ENCODE measurements at regions not wholly inside any gene's neighbourhood (a gene's known extent, or its start where the extent isn't known, plus 50 kb on each side); places are given as distances from the start of the nearest gene placed in this dataset.

GRCh38 chr4:65265526-65265925 lies 404.8 kb downstream of the EPHA5 start:
- Histone ChIP-seq H3K4me3 (ENCODE audit: low read length) (no peak overlapping the region), H3K79me2 (ENCODE audit: low read length) (no peaks in the 10 kb centered on the region), H4K20me1 (ENCODE audit: insufficient read depth, low read length) (no peaks in the 10 kb centered on the region), H3K36me3 (replicated peaks; ENCODE audit: low read depth, low read length) (no peaks in the 10 kb centered on the region), H3K27ac (ENCODE audit: low read length) (no peak overlapping the region), H2AFZ (ENCODE audit: low read depth, low read length) (no peak overlapping the region), H3K27me3 (ENCODE audit: low read depth, low read length) (no peaks in the 10 kb centered on the region), H3K4me2 (ENCODE audit: low read length) (no peak overlapping the region), H3K4me1 (ENCODE audit: low read length) (no peaks in the 10 kb centered on the region), H3K9me3 (ENCODE audit: insufficient read depth, low read length) (no peaks in the 10 kb centered on the region), H3K9ac (ENCODE audit: low read length) (no peak overlapping the region)
- no peak for TF ChIP-seq CTCF (IDR thresholded peaks at IDR 0.05; ENCODE audit: low read depth, low read length)
- no peak for TF ChIP-seq EZH2phosphoT487 (IDR thresholded peaks at IDR 0.05; ENCODE audit: low read depth)

- Histone ChIP-seq H3K9me3 (ENCODE audit: insufficient read depth, low read length) (no peaks in the 10 kb centered on the region), H4K20me1 (ENCODE audit: insufficient read depth, low read length) (no peaks in the 10 kb centered on the region), H3K79me2 (ENCODE audit: low read length) (no peaks in the 10 kb centered on the region), H3K4me1 (ENCODE audit: low read length) (no peaks in the 10 kb centered on the region), H3K27ac (ENCODE audit: low read length) (no peak overlapping the region), H3K36me3 (replicated peaks; ENCODE audit: low read depth, low read length) (no peaks in the 10 kb centered on the region), H2AFZ (ENCODE audit: low read depth, low read length) (no peak overlapping the region), H3K27me3 (ENCODE audit: low read depth, low read length) (no peaks in the 10 kb centered on the region), H3K4me2 (ENCODE audit: low read length) (no peak overlapping the region), H3K4me3 (ENCODE audit: low read length) (no peak overlapping the region), H3K9ac (ENCODE audit: low read length) (no peak overlapping the region)
- TF ChIP-seq CTCF (IDR thresholded peaks at IDR 0.05; ENCODE audit: low read depth, low read length) (no peak), EZH2phosphoT487 (IDR thresholded peaks at IDR 0.05; ENCODE audit: low read depth) (no peak)
These were observed 411.0 kb downstream of the EPHA5 start for GRCh38 chr4:65259296-65259695.

GRCh38 chr4:65250916-65251315 lies 419.4 kb downstream of the EPHA5 start:
- peaks cover 9% of the 10 kb centered on the region for H3K4me1 ChIP-seq (ENCODE audit: low read length)
- H3K27me3 ChIP-seq (ENCODE audit: low read depth, low read length) = no peaks in the 10 kb centered on the region
- no peaks in the 10 kb centered on the region for H3K79me2 ChIP-seq (ENCODE audit: low read length)
- H3K4me3 ChIP-seq (ENCODE audit: low read length) = no peak overlapping the region
- H3K9ac ChIP-seq (ENCODE audit: low read length) = no peak overlapping the region
- no peak overlapping the region for H2AFZ ChIP-seq (ENCODE audit: low read depth, low read length)
- H3K4me2 ChIP-seq (ENCODE audit: low read length) = no peak overlapping the region
- H4K20me1 ChIP-seq (ENCODE audit: insufficient read depth, low read length) = no peaks in the 10 kb centered on the region
- TF ChIP-seq CTCF (IDR thresholded peaks at IDR 0.05; ENCODE audit: low read depth, low read length) = no peak
- H3K36me3 ChIP-seq (replicated peaks; ENCODE audit: low read depth, low read length) = no peaks in the 10 kb centered on the region
- no peaks in the 10 kb centered on the region for H3K9me3 ChIP-seq (ENCODE audit: insufficient read depth, low read length)
- no peak overlapping the region for H3K27ac ChIP-seq (ENCODE audit: low read length)

- Histone ChIP-seq H3K4me3 (ENCODE audit: low read length) (no peak overlapping the region), H3K27ac (ENCODE audit: low read length) (no peak overlapping the region), H3K9me3 (ENCODE audit: insufficient read depth, low read length) (no peaks in the 10 kb centered on the region), H3K9ac (ENCODE audit: low read length) (no peak overlapping the region), H4K20me1 (ENCODE audit: insufficient read depth, low read length) (no peaks in the 10 kb centered on the region), H3K27me3 (ENCODE audit: low read depth, low read length) (no peaks in the 10 kb centered on the region), H3K4me2 (ENCODE audit: low read length) (no peak overlapping the region), H3K4me1 (ENCODE audit: low read length) (peaks cover 9% of the 10 kb centered on the region), H3K79me2 (ENCODE audit: low read length) (no peaks in the 10 kb centered on the region), H3K36me3 (replicated peaks; ENCODE audit: low read depth, low read length) (no peaks in the 10 kb centered on the region), H2AFZ (ENCODE audit: low read depth, low read length) (no peak overlapping the region)
- TF ChIP-seq EZH2phosphoT487 (IDR thresholded peaks at IDR 0.05; ENCODE audit: low read depth) (no peak), CTCF (IDR thresholded peaks at IDR 0.05; ENCODE audit: low read depth, low read length) (no peak)
These were observed 421.2 kb downstream of the EPHA5 start for GRCh38 chr4:65249111-65249510.
